HG02610 (cell line): ENCODE measurements at regions not wholly inside any gene's neighbourhood (a gene's known extent, or its start where the extent isn't known, plus 50 kb on each side); places are given as distances from the start of the nearest gene placed in this dataset.
"Not testable (repeated sequence)": the region's sequence is repeated elsewhere in the genome, so short reads cannot be mapped to it uniquely, and the experiment has no call there.

ENCODE experiments used
- ATAC-seq: cut with Tn5 transposase; IDR thresholded peaks from one replicate; pipeline ENCODE4 v1.9.1; 2021; ENCODE audit warnings: mild to moderate bottlenecking, moderate library complexity; ENCODE audit not compliant: unreplicated experiment

DNA sequence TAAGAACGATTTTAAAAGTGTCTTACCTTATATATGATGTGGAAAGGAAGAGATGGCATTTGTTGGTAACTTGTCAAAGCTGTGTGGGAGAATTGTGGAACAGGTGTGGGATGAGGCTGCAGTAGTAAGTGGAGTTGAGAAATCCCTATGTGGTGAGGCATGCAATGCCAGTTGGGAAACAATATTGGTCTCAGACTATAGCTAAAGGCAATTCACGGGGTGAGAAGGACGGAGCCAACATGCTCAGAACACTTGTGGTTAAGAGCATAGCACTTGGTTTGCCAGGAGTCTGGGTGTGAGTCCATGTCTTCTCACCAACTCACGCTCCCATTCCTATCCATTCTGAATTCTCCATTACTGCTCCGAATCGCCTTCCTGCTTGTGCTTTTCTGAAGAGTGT, 615.6 kb upstream of the ADAMTS9 start:
- no peak for ATAC-seq

GRCh38 chr3:65291448-65292125, 603.8 kb upstream of the ADAMTS9 start:
- no peak for ATAC-seq

DNA sequence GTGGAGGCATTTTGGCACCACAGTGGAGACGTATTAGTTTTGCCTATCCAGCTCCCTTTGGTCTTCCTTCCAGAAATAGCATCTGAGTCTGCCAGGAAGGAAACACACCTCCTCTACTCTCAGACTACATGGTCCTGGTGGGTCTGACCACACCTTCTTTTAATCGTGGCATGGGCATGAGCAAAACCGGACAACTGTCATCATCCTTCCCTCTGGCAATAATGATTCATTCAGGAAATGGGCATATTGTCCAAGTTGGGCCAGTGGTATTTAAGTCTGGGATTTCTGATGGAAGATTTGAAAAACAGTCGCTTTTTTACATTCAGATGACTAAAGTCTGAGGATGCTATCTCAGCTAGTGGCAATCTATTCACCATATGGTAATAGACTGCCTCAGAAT, 601.0 kb upstream of the ADAMTS9 start:
- no peak for ATAC-seq

GRCh38 chr3:65285956-65286355, 598.2 kb upstream of the ADAMTS9 start:
- no peak for ATAC-seq

DNA sequence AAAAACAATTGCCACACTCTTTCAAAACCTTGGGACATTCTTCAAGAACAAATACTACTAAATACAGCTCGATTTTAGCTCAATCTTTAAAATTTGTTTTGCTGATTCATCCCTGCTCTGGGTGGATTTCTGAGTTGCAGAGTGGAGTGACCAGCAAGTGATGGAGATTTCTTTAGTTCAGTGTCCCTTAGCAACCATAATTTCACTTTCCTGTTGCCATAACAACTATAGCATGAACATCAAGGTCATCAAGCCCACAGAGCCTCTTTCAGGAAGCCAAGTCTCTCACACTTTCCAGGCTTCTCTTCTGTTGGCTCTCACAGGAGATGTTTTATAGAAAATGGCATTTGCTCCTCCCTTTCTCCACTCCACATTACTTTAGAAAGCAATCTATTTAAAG, 597.2 kb upstream of the ADAMTS9 start:
- no peak for ATAC-seq

- no peak for ATAC-seq
Observed at GRCh38 chr3:65284546-65284945, 596.7 kb upstream of the ADAMTS9 start.

DNA sequence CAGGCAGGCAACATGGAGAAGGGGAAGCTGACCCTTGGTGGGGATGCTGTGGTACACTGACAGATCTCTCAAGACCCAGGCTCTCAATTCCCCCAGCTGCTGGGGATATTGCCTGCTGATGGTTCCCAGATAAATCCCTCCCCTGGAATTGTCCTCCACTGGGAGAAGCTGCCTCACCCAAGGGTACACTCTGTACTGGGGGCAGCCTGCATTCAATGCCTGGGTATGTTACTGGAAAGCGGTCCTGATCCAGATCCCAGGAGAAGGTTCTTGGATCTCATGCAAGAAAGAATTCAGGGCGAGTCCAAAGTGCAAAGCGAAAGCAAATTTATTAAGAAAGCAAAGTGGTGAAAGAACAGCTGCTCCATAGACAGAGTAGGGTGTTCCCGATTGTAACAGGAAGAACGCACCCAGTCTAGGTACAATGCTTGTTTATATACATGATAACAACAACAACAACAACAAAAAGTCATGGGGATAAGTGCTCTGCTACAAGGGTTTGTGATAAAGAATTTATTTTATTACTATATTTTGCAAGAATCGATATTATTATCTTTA, 591.5 kb upstream of the ADAMTS9 start:
- no peak for ATAC-seq

GRCh38 chr3:65277798-65278197, 590.0 kb upstream of the ADAMTS9 start:
- ATAC-seq = no peak

GRCh38 chr3:65276551-65276950, 588.8 kb upstream of the ADAMTS9 start:
- no peak for ATAC-seq

DNA sequence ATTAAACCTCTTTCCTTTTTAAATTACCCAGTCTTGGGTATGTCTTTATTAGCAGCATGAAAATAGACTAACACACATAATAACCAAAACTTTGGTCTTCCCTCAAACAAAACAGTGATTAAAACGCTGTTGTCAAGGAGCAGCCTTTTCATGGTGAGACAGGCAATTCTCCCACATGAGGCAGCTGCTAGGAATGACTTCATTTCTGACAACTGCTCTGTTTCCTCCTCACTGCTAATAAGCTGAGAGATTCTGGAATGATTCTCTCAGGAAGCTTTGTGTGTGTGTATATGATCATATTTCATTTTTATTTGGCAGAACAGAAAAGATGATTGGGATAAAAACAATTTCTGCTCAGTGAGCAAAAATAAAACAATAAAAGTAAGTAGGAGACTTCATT, 580.6 kb upstream of the ADAMTS9 start:
- no peak for ATAC-seq

DNA sequence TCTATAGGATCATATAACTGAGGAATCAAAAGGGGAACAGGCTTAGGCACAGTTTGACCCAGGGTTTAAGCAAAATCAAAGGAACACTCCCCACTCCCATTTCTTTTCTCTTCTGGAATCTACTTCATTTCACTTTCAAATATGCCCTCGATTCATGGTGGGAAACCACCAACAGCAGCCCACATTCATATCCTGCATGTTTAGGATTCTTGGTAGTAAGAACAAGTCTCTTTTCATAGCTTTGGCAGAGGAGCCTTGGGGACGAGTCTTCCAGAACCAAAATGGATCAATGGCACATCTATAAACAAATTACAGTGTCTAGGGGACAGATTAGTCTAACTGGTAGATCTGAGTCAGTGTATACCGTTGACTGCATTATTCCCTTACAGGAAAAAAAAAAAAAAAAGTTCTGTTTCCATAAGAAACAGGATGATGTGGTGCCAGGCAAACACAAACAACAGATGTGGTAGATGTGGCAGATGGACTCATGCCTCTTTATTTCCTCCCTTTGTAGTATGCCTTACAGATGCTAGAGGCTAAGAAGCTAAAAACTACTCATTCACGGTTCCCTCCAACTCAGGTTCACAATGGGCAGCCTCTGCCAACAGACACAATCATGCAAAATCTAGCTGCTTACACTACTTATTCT, 578.3 kb upstream of the ADAMTS9 start:
- ATAC-seq = no peak

DNA sequence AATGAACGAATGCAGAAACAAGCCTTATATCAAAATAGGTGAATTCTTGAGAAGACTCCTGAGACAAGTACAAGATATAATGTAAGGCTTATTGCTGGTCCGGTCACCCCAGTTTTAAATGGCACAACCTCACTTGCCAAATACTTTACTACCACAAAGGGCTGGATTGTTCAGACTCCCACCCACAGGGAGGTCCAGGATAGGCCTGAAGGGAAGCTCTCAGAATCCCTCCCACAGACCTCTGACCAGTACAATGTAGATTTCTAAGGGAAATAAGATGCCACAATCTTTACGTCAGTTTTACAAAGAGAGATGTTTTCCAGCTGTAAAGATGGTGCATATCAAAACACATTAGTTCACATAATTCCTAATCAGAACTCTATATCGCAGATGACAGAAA, 577.7 kb upstream of the ADAMTS9 start:
- ATAC-seq = no peak

GRCh38 chr3:65262548-65262947, 574.7 kb upstream of the ADAMTS9 start:
- no peak for ATAC-seq

DNA sequence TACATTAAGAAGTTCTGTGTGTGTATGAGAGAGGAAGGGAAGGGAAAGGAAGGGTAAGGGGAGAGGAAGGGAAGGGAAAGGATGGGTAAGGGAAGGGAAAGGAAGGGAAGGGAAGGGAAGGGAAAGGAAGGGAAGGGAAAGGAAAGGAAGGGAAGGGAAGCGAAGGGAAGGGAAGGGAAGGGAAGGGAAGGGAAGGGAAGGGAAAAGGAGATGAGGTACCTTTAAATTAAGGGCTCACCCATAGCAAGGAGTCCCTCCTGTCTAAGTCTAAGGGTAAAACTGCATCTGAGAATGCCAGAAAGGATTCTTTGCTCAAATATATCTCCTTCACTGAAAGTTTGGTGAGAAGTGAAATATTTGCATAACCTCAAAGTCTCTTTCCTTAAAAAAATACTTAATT, 572.1 kb upstream of the ADAMTS9 start:
- no peak for ATAC-seq

- ATAC-seq = not testable (repeated sequence)
Observed at GRCh38 chr3:65252914-65253313, 565.1 kb upstream of the ADAMTS9 start.

DNA sequence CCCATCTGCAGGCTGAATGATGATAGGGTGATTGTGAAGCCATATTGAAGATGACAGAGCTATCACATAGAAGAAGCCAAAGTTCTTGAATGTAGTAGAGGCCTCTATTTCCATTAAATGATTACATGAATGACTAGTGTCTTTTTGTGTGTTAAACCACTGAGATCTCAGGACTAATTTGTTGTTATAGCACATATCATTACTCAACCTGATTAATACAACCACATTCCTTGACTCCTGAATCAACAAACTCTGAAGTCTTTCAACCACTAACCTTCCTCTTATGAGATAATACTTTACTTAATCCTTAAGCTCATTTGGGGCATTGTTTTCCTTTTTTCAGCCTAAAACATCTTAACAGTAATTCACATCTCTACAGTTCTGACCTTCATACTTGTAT, 564.5 kb upstream of the ADAMTS9 start:
- ATAC-seq = no peak

DNA sequence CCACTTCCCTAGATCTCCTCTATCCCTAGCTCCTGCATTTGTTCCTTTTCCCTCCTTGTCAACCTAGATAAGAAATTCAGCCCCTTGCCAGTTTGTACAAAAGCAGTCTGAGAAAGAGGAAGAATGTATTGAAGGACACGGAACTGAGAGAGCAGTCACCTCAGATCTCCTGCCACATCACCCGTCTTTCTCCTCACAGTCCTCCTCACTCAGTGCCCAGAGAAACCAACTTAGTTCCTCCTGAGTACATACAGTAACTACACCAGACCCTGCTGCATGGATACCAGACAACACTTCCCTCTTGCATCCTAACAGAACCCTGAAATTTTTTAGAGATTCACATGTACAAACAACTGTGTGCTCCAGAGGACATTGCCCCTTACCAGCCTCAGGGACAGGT, 563.6 kb upstream of the ADAMTS9 start:
- no peak for ATAC-seq

DNA sequence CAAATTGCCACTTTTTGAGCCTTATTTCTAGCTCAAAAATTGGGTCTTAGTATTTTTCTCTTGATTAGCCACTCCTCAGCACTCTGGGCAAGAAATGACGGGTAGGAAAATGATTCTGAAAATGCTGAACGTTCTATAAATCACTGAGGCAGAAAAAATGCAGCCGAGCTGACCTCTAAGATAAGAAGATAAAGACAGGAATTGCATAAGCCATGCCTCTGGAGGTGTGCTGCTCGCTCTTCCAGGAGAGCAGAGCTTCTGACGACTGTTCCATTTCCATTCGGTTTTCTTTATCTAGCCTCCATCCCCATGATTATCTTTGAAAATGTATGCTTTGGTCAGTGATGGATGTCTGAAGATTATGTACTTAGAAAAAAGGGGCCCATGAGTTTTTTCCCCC, 558.8 kb upstream of the ADAMTS9 start:
- no peak for ATAC-seq

GRCh38 chr3:65245133-65246063, 557.6 kb upstream of the ADAMTS9 start:
- ATAC-seq = no peak

GRCh38 chr3:65240366-65240765, 552.6 kb upstream of the ADAMTS9 start:
- ATAC-seq = no peak

DNA sequence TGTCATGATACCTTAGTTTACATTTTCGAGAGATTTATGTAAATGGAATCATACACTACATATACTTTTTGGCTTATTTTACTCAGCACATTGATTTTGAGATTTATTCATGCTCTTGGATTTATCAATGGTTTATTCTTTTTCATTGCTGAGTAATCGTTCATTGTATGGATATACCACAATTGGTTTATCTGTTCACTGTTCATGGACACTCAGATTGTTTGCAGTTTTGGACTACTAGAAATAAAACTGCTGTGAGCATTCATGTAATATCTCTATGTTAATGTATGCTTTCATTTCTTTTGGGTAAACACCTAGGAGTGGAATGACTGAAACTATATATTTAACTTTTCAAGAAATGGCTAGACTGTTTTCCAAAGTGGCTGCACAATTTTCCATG, 550.9 kb upstream of the ADAMTS9 start:
- ATAC-seq = no peak

DNA sequence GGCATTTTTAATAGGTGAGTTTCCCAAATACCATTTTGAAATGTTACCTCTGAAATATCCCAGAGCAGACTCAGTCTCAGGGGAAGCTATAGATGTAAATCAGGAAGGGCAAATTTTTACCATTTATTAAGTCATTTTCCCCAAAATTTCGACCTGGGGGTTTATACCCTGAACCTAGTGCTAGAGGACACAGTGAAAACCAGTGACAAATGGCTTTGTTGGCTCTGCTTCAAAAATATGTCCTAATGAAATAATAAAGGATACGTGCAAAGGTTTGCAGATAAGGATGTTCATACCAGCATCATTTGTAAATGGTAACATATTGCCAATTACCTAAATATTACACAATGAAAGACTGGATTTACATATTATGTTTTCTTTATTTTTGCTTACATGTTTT, 546.7 kb upstream of the ADAMTS9 start:
- no peak for ATAC-seq
